Muscle of back (tissue), 3 donors: ENCODE measurements at regions not wholly inside any gene's neighbourhood (a gene's known extent, or its start where the extent isn't known, plus 50 kb on each side); places are given as distances from the start of the nearest gene placed in this dataset.
"Not testable (repeated sequence)": the region's sequence is repeated elsewhere in the genome, so short reads cannot be mapped to it uniquely, and the experiment has no call there.

Experiments
- DNase-seq, 3 donors: peaks; one replicate each; pipeline versions ENCODE4 v3.0.0 to v3.0.0-alpha.2; 2013

- DNase-seq: not testable (repeated sequence)
These were observed 299.4 kb upstream of the RORB start for GRCh38 chr9:74197771-74198170.

- peak in 2 of 3 donors; percentile 1 to 2 for DNase-seq
These were observed 292.1 kb upstream of the RORB start for GRCh38 chr9:74205056-74205455.

GRCh38 chr9:74218385-74219063 lies 278.6 kb upstream of the RORB start:
- no peak for DNase-seq

- no peak for DNase-seq
These were observed 276.8 kb upstream of the RORB start for GRCh38 chr9:74220327-74220726.

- DNase-seq: no peak
These were observed 260.3 kb upstream of the RORB start for GRCh38 chr9:74236857-74237256.

GRCh38 chr9:74245866-74246497 lies 251.2 kb upstream of the RORB start:
- peak; percentile 2 to 17 (median 11) for DNase-seq

- no peak for DNase-seq
These were observed 241.6 kb upstream of the RORB start for GRCh38 chr9:74255489-74255984.

GRCh38 chr9:74275872-74276508 lies 221.1 kb upstream of the RORB start:
- DNase-seq: no peak

- no peak for DNase-seq
These were observed 219.6 kb upstream of the RORB start for GRCh38 chr9:74277532-74277931.

- DNase-seq: no peak
These were observed 215.5 kb upstream of the RORB start for GRCh38 chr9:74281674-74282073.

- DNase-seq: no peak
These were observed 214.4 kb upstream of the RORB start for GRCh38 chr9:74282526-74283253.

- DNase-seq: peak; percentile 4 to 45 (median 5)
These were observed 212.3 kb upstream of the RORB start for GRCh38 chr9:74284581-74285450.

GRCh38 chr9:74293479-74293878 lies 203.7 kb upstream of the RORB start:
- DNase-seq: no peak

- DNase-seq: no peak
These were observed 193.2 kb upstream of the RORB start for GRCh38 chr9:74303945-74304344.

- DNase-seq: no peak
These were observed 192.5 kb upstream of the RORB start for GRCh38 chr9:74304598-74304997.

GRCh38 chr9:74309654-74310053 lies 187.5 kb upstream of the RORB start:
- no peak for DNase-seq

GRCh38 chr9:74317235-74317634 lies 179.9 kb upstream of the RORB start:
- DNase-seq: no peak

- no peak for DNase-seq
These were observed 175.7 kb upstream of the RORB start for GRCh38 chr9:74321396-74321795.

GRCh38 chr9:74322661-74323314 lies 174.3 kb upstream of the RORB start:
- no peak for DNase-seq

GRCh38 chr9:74330487-74331214 lies 166.5 kb upstream of the RORB start:
- DNase-seq: no peak
